Stomach (tissue), 8 donors: ENCODE measurements at regions not wholly inside any gene's neighbourhood (a gene's known extent, or its start where the extent isn't known, plus 50 kb on each side); places are given as distances from the start of the nearest gene placed in this dataset.

Source experiments
- DNase-seq, 2 donors: peaks; one replicate each; pipeline versions ENCODE4 v3.0.0 to v3.0.0-alpha.2; 2013 to 2019
- H3K27ac ChIP-seq, 5 donors: fragments of 200-600 bp in 4 of 5; sonication (generic) in 4 of 5; one replicate each; pipeline ENCODE4 v1.5.1; 2013 to 2019; ENCODE audit warnings: mild to moderate bottlenecking in 1 of 5, moderate library complexity in 1 of 5
- H3K27me3 ChIP-seq, 3 donors: fragments of 200-600 bp; sonication (generic); one replicate each; pipeline ENCODE4 v1.5.1; 2017 to 2019; ENCODE audit warnings: mixed run types in 1 of 3
- H3K36me3 ChIP-seq, 4 donors: fragments of 200-600 bp; sonication (generic); 1 replicate in 3 of 4; 2 replicates in 1 of 4; pipeline ENCODE4 v1.5.1; 2016 to 2019
- H3K4me1 ChIP-seq, 4 donors: fragments of 200-600 bp; sonication (generic); one replicate each; pipeline ENCODE4 v1.5.1; 2016 to 2019
- H3K4me3 ChIP-seq, 4 donors: fragments of 200-600 bp; sonication (generic) in 3 of 4; one replicate each; pipeline ENCODE4 v1.5.1; 2016 to 2019; ENCODE audit warnings: mild to moderate bottlenecking in 1 of 4
- H3K9me3 ChIP-seq, 4 donors: fragments of 200-600 bp; sonication (generic); one replicate each; pipeline ENCODE4 v1.5.1; 2016 to 2019
- EP300 ChIP-seq: sonication (generic); formaldehyde crosslinking; IDR thresholded peaks from one replicate; pipeline ENCODE4 v1.6.1; 2017; ENCODE audit warnings: antibody characterized with exemption
- POLR2A ChIP-seq, 4 donors: fragments of 450-650 bp; IDR thresholded peaks; one replicate each; pipeline ENCODE4 v1.6.1; 2016; ENCODE audit warnings: antibody characterized with exemption in 4 of 4, control low read depth in 2 of 4, mild to moderate bottlenecking in 1 of 4, moderate library complexity in 1 of 4
- POLR2AphosphoS5 ChIP-seq, 3 donors: sonication (generic); formaldehyde crosslinking; IDR thresholded peaks; one replicate each; pipeline ENCODE4 v1.6.1; 2016; ENCODE audit warnings: antibody characterized with exemption in 3 of 3
- WGBS, 5 donors: extraction: QIAGEN DNeasy Blood & Tissue Kit in 3 of 5; methylation state at CpG; one replicate each; pipeline versions ENCODE4 v1.1.5 to v1.1.7; 2013 to 2018; 5-methylcytosine and 5-hydroxymethylcytosine counted together
- intact Hi-C: fragments of 100-400 bp; cut with DNase I; formaldehyde crosslinking; loops from one replicate; pipeline ENCODE4 v1.15.1; 2023; ENCODE audit warnings: low total_unique reads
- TF ChIP-seq, protein P1 (sequence below), 7 experiments: fragments of 450-650 bp in 4 of 7; fragments of 200-600 bp in 3 of 7; sonication (generic) in 3 of 7; IDR thresholded peaks; one replicate each; pipeline ENCODE4 v1.5.1; 2016 to 2019; ENCODE audit warnings: antibody characterized with exemption in 7 of 7, control low read depth in 2 of 7, mild to moderate bottlenecking in 1 of 7
- donor health status: healthy with polysubstance abuse.
- donor health status: Bipolar disorder and iron deficiency.
- donor health status: healthy.

DNA sequence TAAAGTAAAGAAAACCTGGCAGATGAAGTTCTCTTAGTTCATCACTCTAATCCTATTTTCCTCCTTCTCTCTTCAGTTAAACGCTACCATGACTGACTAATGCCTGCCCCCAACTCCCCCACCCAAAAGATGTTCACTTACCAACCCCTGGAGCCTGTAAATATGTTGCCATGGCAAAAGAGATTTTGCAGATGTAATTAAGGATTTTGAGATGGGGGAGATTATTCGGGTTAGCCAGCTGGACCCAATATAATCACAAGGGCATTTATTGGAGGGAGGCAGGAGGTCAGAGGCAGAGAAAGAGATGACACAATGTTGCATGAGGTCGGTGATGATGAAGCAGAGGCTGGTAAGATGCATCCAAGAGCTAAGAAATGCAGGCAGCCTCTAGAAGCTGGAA lies 69.3 kb upstream of the PPP2R5A start:
- no peaks in the 10 kb centered on the region for H3K27me3 ChIP-seq
- no peak overlapping the region for H3K4me3 ChIP-seq
- no peaks in the 10 kb centered on the region for H3K9me3 ChIP-seq
- WGBS, 5 donors: 94 to 98% (median 96%) methylated on average over 3 of the region's 3 CpGs
- DNase-seq: no peak
- no peak overlapping the region for H3K27ac ChIP-seq
- H3K36me3 ChIP-seq: no peaks in the 10 kb centered on the region
- TF ChIP-seq EP300 (no peak), POLR2A (IDR thresholded peaks at IDR 0.05) (no peak), POLR2AphosphoS5 (IDR thresholded peaks at IDR 0.05) (no peak)
- TF ChIP-seq, protein P1, sequence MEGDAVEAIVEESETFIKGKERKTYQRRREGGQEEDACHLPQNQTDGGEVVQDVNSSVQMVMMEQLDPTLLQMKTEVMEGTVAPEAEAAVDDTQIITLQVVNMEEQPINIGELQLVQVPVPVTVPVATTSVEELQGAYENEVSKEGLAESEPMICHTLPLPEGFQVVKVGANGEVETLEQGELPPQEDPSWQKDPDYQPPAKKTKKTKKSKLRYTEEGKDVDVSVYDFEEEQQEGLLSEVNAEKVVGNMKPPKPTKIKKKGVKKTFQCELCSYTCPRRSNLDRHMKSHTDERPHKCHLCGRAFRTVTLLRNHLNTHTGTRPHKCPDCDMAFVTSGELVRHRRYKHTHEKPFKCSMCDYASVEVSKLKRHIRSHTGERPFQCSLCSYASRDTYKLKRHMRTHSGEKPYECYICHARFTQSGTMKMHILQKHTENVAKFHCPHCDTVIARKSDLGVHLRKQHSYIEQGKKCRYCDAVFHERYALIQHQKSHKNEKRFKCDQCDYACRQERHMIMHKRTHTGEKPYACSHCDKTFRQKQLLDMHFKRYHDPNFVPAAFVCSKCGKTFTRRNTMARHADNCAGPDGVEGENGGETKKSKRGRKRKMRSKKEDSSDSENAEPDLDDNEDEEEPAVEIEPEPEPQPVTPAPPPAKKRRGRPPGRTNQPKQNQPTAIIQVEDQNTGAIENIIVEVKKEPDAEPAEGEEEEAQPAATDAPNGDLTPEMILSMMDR (IDR thresholded peaks at IDR 0.05): no peak
- intact Hi-C loops: no loop called here
- peaks cover 16 to 28% (median 20%) of the 10 kb centered on the region in 4 donors for H3K4me1 ChIP-seq

DNA sequence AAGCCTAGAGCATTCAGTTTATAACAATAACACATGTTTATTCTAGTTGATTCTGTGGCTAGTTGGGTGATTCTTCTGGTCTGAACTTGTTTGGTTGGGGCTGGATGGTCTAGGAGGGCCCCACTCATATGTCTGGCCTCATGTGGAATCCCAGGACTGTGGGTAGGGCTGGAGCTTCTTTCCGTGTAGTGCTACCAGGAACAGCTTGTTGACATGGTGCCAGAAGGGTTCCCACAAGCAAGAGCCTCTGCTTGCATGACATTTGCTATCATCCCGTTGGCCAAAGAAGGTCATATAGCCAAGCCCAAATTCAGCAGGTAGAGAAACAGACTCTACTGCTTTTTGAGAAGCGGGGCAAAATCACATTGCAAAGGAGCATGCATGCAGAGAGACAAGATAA lies 67.6 kb upstream of the PPP2R5A start:
- Histone ChIP-seq H3K27ac (peak overlapping the region in 3 of 5 donors; percentile 4 to 45 (median 31)), H3K4me1 (peaks cover 16 to 28% (median 20%) of the 10 kb centered on the region in 4 donors), H3K4me3 (no peak overlapping the region), H3K9me3 (no peaks in the 10 kb centered on the region), H3K27me3 (no peaks in the 10 kb centered on the region), H3K36me3 (no peaks in the 10 kb centered on the region)
- intact Hi-C loops: no loop called here
- TF ChIP-seq POLR2A (IDR thresholded peaks at IDR 0.05) (no peak), EP300 (no peak), POLR2AphosphoS5 (IDR thresholded peaks at IDR 0.05) (no peak)
- TF ChIP-seq, protein P1 (IDR thresholded peaks at IDR 0.05): no peak
- DNase-seq: peak in 1 of 2 donors; percentile 38
- WGBS, 5 donors: 58 to 76% (median 64%) methylated on average over 3 of the region's 3 CpGs

DNA sequence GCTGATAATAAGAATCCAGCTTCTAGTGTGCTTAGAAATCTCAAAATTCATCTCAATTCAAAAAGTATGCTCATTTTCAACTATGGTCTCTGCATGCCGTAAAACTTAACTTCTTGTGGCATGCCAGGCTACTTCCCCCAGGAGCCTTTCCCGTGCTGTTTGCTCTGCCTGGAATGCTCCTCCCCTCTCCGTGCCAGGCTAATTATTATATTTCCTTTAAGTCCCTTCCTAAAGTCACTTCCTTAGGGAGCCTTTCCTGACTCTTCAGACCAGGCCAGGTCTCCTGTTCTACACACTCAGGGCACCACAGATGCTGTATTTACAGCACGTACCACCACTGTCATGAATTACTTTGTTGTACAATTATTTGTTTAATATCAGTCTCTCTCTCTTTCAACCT lies 67.1 kb upstream of the PPP2R5A start:
- Histone ChIP-seq H3K4me1 (peaks cover 16 to 28% (median 20%) of the 10 kb centered on the region in 4 donors), H3K36me3 (no peaks in the 10 kb centered on the region), H3K27ac (peak overlapping the region in 4 of 5 donors; percentile 4 to 45 (median 33)), H3K4me3 (no peak overlapping the region), H3K27me3 (no peaks in the 10 kb centered on the region), H3K9me3 (no peaks in the 10 kb centered on the region)
- TF ChIP-seq POLR2AphosphoS5 (IDR thresholded peaks at IDR 0.05): peak in 1 of 3 donors; percentile 19
- TF ChIP-seq, protein P1 (IDR thresholded peaks at IDR 0.05): no peak
- intact Hi-C loops: no loop called here
- 22 to 54% (median 35%) methylated on average over 4 of the region's 4 CpGs for WGBS, 5 donors
- DNase-seq: peak in 1 of 2 donors; percentile 40

DNA sequence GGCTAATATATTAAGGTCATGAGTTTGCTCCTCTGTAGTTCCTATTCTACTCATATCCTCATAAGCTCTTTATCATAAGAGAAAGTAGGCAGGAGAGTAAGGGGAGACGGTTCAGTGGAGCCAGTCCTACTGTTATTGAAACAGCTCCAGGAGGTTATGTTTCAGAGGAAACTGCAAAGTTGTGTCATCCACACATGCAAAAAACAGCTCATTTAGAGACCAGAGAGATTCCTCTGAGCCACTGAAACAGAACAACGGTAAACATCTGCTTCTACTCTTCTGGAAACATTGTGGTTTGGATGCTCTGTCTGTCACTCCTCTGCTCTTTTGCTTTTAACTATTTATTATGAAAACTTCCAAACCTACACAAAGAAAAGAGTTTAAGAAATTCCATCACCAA lies 66.3 kb upstream of the PPP2R5A start:
- intact Hi-C loops: no loop called here
- 50 to 67% (median 54%) methylated on average over 2 of the region's 2 CpGs for WGBS, 5 donors
- Histone ChIP-seq H3K27me3 (no peaks in the 10 kb centered on the region), H3K4me1 (peaks cover 16 to 28% (median 20%) of the 10 kb centered on the region in 4 donors), H3K9me3 (no peaks in the 10 kb centered on the region), H3K4me3 (no peak overlapping the region), H3K36me3 (no peaks in the 10 kb centered on the region), H3K27ac (peak overlapping the region in 1 of 5 donors; percentile 45)
- TF ChIP-seq POLR2A (IDR thresholded peaks at IDR 0.05) (no peak), POLR2AphosphoS5 (IDR thresholded peaks at IDR 0.05) (no peak), EP300 (no peak)
- TF ChIP-seq, protein P1 (IDR thresholded peaks at IDR 0.05): no peak
- no peak for DNase-seq
